ENCODE measurements at regions not wholly inside any gene's neighbourhood (a gene's known extent, or its start where the extent isn't known, plus 50 kb on each side); places are given as distances from the start of the nearest gene placed in this dataset.

GRCh38 chr18:30163573-30163972 is 879.0 kb downstream of the DSC3 start:
- no peaks in the 10 kb centered on the region for H3K9me3 ChIP-seq (ENCODE audit: control insufficient read depth, insufficient read depth, low read depth, low read length)
- POLR2A ChIA-PET = no interaction called here

DNA sequence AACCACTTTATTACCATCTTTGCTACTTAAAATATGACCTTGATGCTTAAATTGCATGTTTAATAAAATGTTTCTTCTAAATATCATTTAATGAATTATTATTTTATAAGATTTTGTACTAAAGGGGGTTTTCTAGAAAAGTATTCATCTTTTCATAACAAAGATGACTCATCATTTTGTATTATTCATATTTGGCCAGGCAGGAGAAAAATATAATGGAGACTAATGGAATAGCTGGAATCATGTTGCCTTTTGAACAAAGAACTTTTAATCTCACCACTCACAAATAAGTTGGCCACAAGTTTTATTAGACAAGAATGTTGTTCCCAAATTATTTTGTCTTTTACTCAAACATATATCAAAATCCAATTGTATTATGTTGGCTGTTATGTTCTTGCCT is 882.4 kb downstream of the DSC3 start:
- POLR2A ChIA-PET = no interaction called here
- no peak overlapping the region for H3K27ac ChIP-seq (ENCODE audit: extremely low read depth, low read depth, low read length)
- H3K36me3 ChIP-seq (ENCODE audit: control insufficient read depth in 2 of 2, insufficient read depth in 1 of 2, low read length in 2 of 2) = no peaks in the 10 kb centered on the region
- no peak overlapping the region for H3K4me3 ChIP-seq (ENCODE audit: low read depth, low read length)
- CTCF ChIA-PET = interaction anchor here (1.3 kb wide), 1 partner anchor 28 kb away, joined by 3 read pairs; no protein-coding TSS in a partner anchor
- no peaks in the 10 kb centered on the region for H3K9me3 ChIP-seq (ENCODE audit: control insufficient read depth, insufficient read depth, low read depth, low read length)
- TF ChIP-seq ZBTB8A (tag by site-specific recombination; IDR thresholded peaks at IDR 0.05) = no peak
- TF ChIP-seq HOXC10 (CRISPR knock-in tag; IDR thresholded peaks at IDR 0.05) = no peak
- TF ChIP-seq ZNF274 (IDR thresholded peaks at IDR 0.05; ENCODE audit: low read length) = no peak
- no peak for TF ChIP-seq ZNF274 (tag by site-specific recombination; IDR thresholded peaks at IDR 0.05; ENCODE audit: borderline replicate concordance)
- TF ChIP-seq SALL2 (tag by site-specific recombination; IDR thresholded peaks at IDR 0.05; ENCODE audit: borderline replicate concordance) = no peak
- no peak for TF ChIP-seq ZNF548 (tag by site-specific recombination; IDR thresholded peaks at IDR 0.05)
- TF ChIP-seq, protein P1, sequence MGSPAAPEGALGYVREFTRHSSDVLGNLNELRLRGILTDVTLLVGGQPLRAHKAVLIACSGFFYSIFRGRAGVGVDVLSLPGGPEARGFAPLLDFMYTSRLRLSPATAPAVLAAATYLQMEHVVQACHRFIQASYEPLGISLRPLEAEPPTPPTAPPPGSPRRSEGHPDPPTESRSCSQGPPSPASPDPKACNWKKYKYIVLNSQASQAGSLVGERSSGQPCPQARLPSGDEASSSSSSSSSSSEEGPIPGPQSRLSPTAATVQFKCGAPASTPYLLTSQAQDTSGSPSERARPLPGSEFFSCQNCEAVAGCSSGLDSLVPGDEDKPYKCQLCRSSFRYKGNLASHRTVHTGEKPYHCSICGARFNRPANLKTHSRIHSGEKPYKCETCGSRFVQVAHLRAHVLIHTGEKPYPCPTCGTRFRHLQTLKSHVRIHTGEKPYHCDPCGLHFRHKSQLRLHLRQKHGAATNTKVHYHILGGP (tag by site-specific recombination; IDR thresholded peaks at IDR 0.05) = no peak
- TF ChIP-seq EGR2 (tag by site-specific recombination; IDR thresholded peaks at IDR 0.05; ENCODE audit: low read depth) = no peak
- TF ChIP-seq ZNF138 (tag by site-specific recombination; IDR thresholded peaks at IDR 0.05; ENCODE audit: borderline replicate concordance) = no peak
- no peak for TF ChIP-seq ZFP3 (tag by site-specific recombination; IDR thresholded peaks at IDR 0.05; ENCODE audit: low read depth)
- no peak for TF ChIP-seq ZNF214 (tag by site-specific recombination; IDR thresholded peaks at IDR 0.05; ENCODE audit: borderline replicate concordance)
- TF ChIP-seq ZBTB20 (tag by site-specific recombination; IDR thresholded peaks at IDR 0.05) = no peak
- no peak for TF ChIP-seq ZNF792 (tag by site-specific recombination; IDR thresholded peaks at IDR 0.05)
- TF ChIP-seq ZNF610 (tag by site-specific recombination; IDR thresholded peaks at IDR 0.05; ENCODE audit: borderline replicate concordance) = no peak
- H3K4me1 ChIP-seq (ENCODE audit: control insufficient read depth, insufficient read depth, low read length) = no peaks in the 10 kb centered on the region

More at GRCh38 chr18:30163573-30163972, 879.0 kb downstream of the DSC3 start:
- Histone ChIP-seq H3K4me3 (ENCODE audit: low read depth, low read length) (no peak overlapping the region), H3K27ac (ENCODE audit: extremely low read depth, low read depth, low read length) (no peak overlapping the region), H3K4me1 (ENCODE audit: control insufficient read depth, insufficient read depth, low read length) (no peaks in the 10 kb centered on the region), H3K36me3 (ENCODE audit: control insufficient read depth in 2 of 2, insufficient read depth in 1 of 2, low read length in 2 of 2) (no peaks in the 10 kb centered on the region)
- CTCF ChIA-PET = no interaction called here
- TF ChIP-seq KLF16 (tag by site-specific recombination; IDR thresholded peaks at IDR 0.05) (no peak), HOXC10 (CRISPR knock-in tag; IDR thresholded peaks at IDR 0.05) (no peak), ZNF221 (tag by site-specific recombination; IDR thresholded peaks at IDR 0.05; ENCODE audit: borderline replicate concordance) (no peak), ZNF510 (tag by site-specific recombination; IDR thresholded peaks at IDR 0.05; ENCODE audit: insufficient replicate concordance) (no peak), ZNF48 (tag by site-specific recombination; IDR thresholded peaks at IDR 0.05) (no peak), RBAK (tag by site-specific recombination; IDR thresholded peaks at IDR 0.05) (no peak), ZSCAN16 (tag by site-specific recombination; IDR thresholded peaks at IDR 0.05) (no peak), ZNF302 (tag by site-specific recombination; IDR thresholded peaks at IDR 0.05; ENCODE audit: low read depth) (no peak), YY1 (tag by site-specific recombination; IDR thresholded peaks at IDR 0.05) (no peak), ZNF473 (tag by site-specific recombination; IDR thresholded peaks at IDR 0.05) (no peak), ZNF324 (tag by site-specific recombination; IDR thresholded peaks at IDR 0.05) (no peak), ZEB2 (tag by site-specific recombination; IDR thresholded peaks at IDR 0.05) (no peak)
